HG02571 (cell line): ENCODE measurements at regions not wholly inside any gene's neighbourhood (a gene's known extent, or its start where the extent isn't known, plus 50 kb on each side); places are given as distances from the start of the nearest gene placed in this dataset.
"Not testable (repeated sequence)": the region's sequence is repeated elsewhere in the genome, so short reads cannot be mapped to it uniquely, and the experiment has no call there.

ENCODE experiments used
- ATAC-seq: cut with Tn5 transposase; IDR thresholded peaks from one replicate; pipeline ENCODE4 v1.9.1; 2021; ENCODE audit warnings: mild to moderate bottlenecking, moderate library complexity; ENCODE audit not compliant: unreplicated experiment

- ATAC-seq = no peak
Observed at GRCh38 chr5:154562244-154562880, 84.3 kb upstream of the HAND1 start.

GRCh38 chr5:154559398-154560276 is 81.6 kb upstream of the HAND1 start:
- ATAC-seq = no peak

DNA sequence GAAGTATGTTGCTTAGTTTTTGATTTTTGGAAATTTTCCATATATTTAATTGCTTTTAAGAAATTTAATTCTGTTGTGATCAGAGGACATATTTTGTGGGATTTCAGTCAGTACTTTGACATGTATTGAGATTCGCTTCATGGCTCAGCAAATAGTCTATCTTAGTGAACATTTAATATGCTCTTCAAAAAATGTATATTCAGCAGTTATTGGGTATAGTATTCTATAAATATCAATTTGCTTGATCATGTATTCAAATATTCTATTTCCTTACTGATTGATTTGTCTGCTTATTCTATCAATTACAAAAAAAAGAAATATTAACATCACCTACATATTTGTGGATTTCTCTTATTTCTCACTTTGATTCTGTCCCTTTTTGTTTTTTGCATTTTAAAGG is 79.5 kb upstream of the HAND1 start:
- ATAC-seq = no peak

- ATAC-seq = no peak
Observed at GRCh38 chr5:154547551-154547950, 69.5 kb upstream of the HAND1 start.

GRCh38 chr5:154546719-154547118 is 68.7 kb upstream of the HAND1 start:
- no peak for ATAC-seq

GRCh38 chr5:154544646-154545045 is 66.6 kb upstream of the HAND1 start:
- no peak for ATAC-seq

- no peak for ATAC-seq
Observed at GRCh38 chr5:154543380-154543779, 65.4 kb upstream of the HAND1 start.

- no peak for ATAC-seq
Observed at GRCh38 chr5:154542581-154542980, 64.6 kb upstream of the HAND1 start.

DNA sequence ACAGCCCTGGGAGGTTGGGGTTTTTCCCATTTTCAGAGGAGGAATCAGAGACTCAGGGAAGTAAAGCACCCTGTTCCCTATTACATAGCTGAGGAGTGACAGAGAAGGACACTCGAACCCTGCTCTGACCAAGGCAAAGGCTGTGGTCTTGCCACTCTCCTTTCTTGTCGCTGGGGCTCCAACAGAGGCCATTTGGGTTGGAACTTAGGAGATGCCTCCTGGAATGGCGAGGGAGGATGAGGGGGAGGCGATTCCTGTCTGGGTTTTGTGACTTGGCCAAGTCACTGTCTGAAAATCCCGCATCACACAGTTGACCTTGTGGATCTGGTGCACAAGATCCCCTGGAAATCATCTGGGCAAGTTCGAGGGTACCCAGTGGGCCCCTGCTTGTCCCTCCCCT is 64.0 kb upstream of the HAND1 start:
- ATAC-seq = no peak

DNA sequence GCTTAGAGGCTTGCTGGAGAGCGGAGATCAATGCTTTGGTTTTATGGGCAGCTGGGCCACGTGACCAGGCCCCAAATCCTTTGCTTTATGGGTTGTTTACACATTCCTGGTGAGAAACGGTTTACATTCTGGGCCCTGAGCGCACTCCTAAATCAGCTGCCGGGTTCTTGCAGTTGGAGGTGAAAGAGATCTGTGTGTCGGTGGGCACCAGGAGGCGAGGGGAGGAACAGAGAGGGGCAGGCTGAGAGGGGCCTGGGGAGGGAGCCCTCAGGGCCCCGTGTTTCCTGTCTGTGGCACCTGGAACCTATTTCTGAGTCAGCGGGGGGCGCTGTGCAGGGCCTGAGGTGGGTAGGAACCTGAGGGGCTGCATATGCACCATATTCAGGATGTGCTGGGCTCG is 63.5 kb upstream of the HAND1 start:
- no peak for ATAC-seq

GRCh38 chr5:154540600-154540999 is 62.6 kb upstream of the HAND1 start:
- ATAC-seq = no peak

GRCh38 chr5:154538492-154538891 is 60.5 kb upstream of the HAND1 start:
- ATAC-seq = no peak

DNA sequence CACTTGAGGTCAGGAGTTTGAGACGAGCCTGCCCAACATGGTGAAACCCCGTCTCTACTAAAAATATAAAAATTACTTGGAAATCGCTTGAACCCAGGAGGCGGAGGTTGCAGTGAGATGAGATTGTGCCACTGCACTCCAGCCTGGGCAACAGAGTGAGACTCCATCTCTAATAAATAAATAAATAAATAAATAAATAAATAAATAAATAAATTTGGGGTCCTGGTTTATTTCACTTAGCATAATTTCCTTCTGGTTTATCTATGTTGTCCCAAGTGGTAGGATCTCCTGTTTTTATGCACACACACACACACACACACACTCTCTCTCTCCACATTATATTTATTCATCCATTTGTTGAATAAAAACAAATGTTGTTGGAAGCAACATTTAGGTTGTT is 58.4 kb upstream of the HAND1 start:
- ATAC-seq = not testable (repeated sequence)

DNA sequence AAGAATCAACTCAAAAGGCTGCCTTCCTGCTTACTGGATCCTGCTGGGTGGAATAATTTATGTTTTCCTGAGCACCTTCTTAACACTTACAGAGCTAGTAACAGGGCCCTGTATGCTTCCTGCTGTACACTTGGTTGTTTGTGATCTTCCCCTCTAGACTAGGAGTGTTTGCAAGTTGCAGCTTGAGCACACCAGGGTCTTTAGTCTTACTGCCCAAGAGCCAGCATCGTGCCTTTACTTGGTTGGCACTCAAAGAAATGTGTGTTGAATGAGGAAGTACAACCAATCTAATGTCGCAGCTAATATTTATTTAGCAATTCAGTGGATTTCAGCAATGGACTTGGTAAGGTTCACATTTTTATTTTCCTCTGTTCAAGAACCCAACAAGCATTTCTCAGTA is 57.5 kb upstream of the HAND1 start:
- no peak for ATAC-seq

GRCh38 chr5:154534457-154535050 is 56.5 kb upstream of the HAND1 start:
- no peak for ATAC-seq

DNA sequence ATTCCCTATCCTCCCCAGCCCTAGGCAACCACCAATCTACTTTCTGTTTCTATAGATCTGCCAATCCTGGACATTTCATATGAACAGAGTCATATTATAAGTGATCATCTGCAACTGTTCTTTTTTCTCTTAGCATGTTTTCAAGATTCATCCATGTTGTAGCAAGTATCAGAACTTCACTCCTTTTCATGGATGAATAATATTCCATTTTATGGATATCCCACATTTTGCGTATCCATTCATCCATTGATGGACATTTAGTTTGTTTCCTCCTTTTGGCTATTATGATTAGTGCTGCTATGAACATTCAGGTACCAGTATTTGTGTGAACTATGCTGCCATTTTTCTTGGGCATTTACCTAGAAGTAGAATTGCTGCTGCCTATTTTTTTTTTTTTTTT is 51.3 kb upstream of the HAND1 start:
- no peak for ATAC-seq

- no peak for ATAC-seq
Observed at GRCh38 chr5:154528005-154528594, 50.1 kb upstream of the HAND1 start.
